A673 (cell line): ENCODE measurements at regions not wholly inside any gene's neighbourhood (a gene's known extent, or its start where the extent isn't known, plus 50 kb on each side); places are given as distances from the start of the nearest gene placed in this dataset.

Experiments used
- CTCF ChIP-seq: fragments of 300-800, 200-600 bp; sonication (generic); conservative IDR thresholded peaks from 2 replicates; pipeline ENCODE4 v1.5.1; 2017; ENCODE audit warnings: low read depth, mild to moderate bottlenecking, antibody characterized with exemption, low read length, moderate library complexity, mixed read lengths
- EZH2 ChIP-seq: fragments of 200-600 bp; sonication (generic); IDR thresholded peaks from 2 replicates; pipeline ENCODE4 v1.6.1; 2017; ENCODE audit warnings: borderline replicate concordance, low read depth, mild to moderate bottlenecking, mixed read lengths, antibody characterized with exemption, low read length; ENCODE audit not compliant: poor library complexity, severe bottlenecking

DNA sequence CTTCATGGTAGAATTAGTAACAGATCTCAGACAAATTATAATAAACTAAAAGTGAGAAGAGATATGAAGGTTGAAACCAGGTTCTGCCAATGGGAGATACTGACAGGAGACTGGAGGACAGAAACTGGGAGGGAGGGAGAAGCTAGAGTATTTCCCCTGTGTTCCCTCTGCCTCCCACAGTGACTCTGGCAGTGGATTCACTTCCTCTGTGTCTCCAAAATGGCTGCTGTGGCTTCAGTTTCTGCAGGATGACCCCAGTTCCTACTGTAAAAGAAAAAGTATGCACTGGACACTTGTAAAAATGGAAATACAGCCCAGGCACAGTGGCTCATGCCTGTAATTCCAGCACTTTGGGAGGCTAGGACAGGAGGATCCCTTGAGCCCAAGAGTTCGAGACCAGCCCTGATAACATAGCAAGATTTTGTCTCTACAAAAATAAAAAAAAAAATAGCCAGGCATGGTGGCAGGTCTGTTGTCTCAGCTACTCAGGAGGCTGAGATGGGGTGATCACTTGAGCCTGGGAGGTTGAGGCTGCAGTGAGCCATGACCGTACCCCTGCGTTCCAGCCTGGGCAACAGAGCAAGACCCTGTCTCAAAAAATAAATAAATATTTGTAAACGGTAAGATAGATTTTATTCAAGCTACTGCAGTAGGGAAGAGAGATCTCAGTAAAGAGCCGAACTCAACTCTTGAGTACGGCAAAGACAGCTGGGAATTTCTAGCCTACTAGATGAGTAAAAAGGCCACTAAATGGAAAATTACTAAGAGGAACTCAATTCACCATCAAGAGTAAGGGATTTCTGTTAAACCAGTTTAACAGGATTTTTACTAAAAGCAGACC, 156.6 kb upstream of the TRIM24 start:
- no peak for TF ChIP-seq CTCF
- no peak for TF ChIP-seq EZH2
